ENCODE measurements at regions not wholly inside any gene's neighbourhood (a gene's known extent, or its start where the extent isn't known, plus 50 kb on each side); places are given as distances from the start of the nearest gene placed in this dataset.

GRCh38 chr11:28442131-28442530, 333.9 kb downstream of the METTL15 start:
- no peaks in the 10 kb centered on the region for H3K36me3 ChIP-seq (ENCODE audit: insufficient read depth, low read length)
- no peak overlapping the region for H3K9ac ChIP-seq (ENCODE audit: insufficient read length)
- no peak for DNase-seq (ENCODE audit: low read depth, low spot score)
- H3K27ac ChIP-seq, result no peak overlapping the region
- H3K4me3 ChIP-seq, result no peak overlapping the region
- no peaks in the 10 kb centered on the region for H3K9me3 ChIP-seq (ENCODE audit: low read depth, low read length)
- TF ChIP-seq EZH2 (IDR thresholded peaks at IDR 0.05) (no peak), FOXP2 (optimal IDR thresholded peaks at IDR 0.05; ENCODE audit: control extremely low read depth, extremely low read length, insufficient read depth) (no peak), POLR2AphosphoS5 (IDR thresholded peaks at IDR 0.05; ENCODE audit: borderline replicate concordance, low read depth, low read length) (no peak)

- no peak overlapping the region for H3K9ac ChIP-seq (ENCODE audit: insufficient read length)
- H3K27ac ChIP-seq, result no peak overlapping the region
- H3K4me3 ChIP-seq, result no peak overlapping the region
- H3K9me3 ChIP-seq (ENCODE audit: low read depth, low read length), result no peaks in the 10 kb centered on the region
- DNase-seq (ENCODE audit: low read depth, low spot score), result no peak
- H3K36me3 ChIP-seq (ENCODE audit: insufficient read depth, low read length), result no peaks in the 10 kb centered on the region
- no peak for TF ChIP-seq FOXP2 (optimal IDR thresholded peaks at IDR 0.05; ENCODE audit: control extremely low read depth, extremely low read length, insufficient read depth)
- no peak for TF ChIP-seq POLR2AphosphoS5 (IDR thresholded peaks at IDR 0.05; ENCODE audit: borderline replicate concordance, low read depth, low read length)
- TF ChIP-seq EZH2 (IDR thresholded peaks at IDR 0.05), result no peak
These were observed 331.2 kb downstream of the METTL15 start for GRCh38 chr11:28439403-28439802.

- Histone ChIP-seq H3K4me3 (no peak overlapping the region), H3K36me3 (ENCODE audit: insufficient read depth, low read length) (no peaks in the 10 kb centered on the region), H3K27ac (no peak overlapping the region), H3K9ac (ENCODE audit: insufficient read length) (no peak overlapping the region), H3K9me3 (ENCODE audit: low read depth, low read length) (no peaks in the 10 kb centered on the region)
- no peak for TF ChIP-seq POLR2AphosphoS5 (IDR thresholded peaks at IDR 0.05; ENCODE audit: borderline replicate concordance, low read depth, low read length)
- TF ChIP-seq EZH2 (IDR thresholded peaks at IDR 0.05), result no peak
- no peak for TF ChIP-seq FOXP2 (optimal IDR thresholded peaks at IDR 0.05; ENCODE audit: control extremely low read depth, extremely low read length, insufficient read depth)
- DNase-seq (ENCODE audit: low read depth, low spot score), result no peak
These were observed 311.9 kb downstream of the METTL15 start for GRCh38 chr11:28420099-28420498.

DNA sequence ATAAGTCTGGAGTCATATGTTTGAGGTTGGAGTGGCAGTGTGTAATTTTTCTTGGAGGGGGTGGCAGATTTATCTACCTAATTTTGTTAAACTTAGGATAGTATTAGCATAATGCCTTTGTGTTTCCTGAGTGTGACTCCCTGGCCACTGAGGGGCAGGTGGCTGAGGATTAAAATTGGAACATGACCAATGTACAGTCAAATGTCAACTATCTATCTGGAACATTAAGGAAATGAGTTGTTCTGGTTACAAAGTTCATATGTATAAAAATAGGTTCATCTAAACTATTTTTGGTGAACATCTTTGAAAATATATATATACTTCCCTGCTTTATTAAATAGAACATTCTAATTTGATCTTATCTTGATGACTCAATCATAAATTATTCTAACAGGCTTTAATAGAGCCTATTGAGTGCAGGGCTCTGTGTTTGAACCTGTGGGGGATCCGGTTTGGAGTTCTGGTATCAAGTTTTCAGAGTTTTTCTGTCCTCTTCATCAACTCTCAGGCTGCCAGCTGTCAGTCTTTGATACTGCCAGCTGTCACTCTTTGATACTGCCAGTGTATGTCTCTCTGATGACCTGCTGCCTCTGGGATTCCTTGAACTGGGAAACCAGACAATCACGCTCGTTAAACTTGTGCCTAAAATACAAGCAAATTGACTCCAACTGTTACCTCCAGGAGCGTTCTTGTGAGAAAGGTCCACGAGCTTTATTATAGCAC, 309.6 kb downstream of the METTL15 start:
- no peak overlapping the region for H3K27ac ChIP-seq
- H3K36me3 ChIP-seq (ENCODE audit: insufficient read depth, low read length), result no peaks in the 10 kb centered on the region
- no peaks in the 10 kb centered on the region for H3K9me3 ChIP-seq (ENCODE audit: low read depth, low read length)
- no peak overlapping the region for H3K9ac ChIP-seq (ENCODE audit: insufficient read length)
- TF ChIP-seq FOXP2 (optimal IDR thresholded peaks at IDR 0.05; ENCODE audit: control extremely low read depth, extremely low read length, insufficient read depth) (no peak), POLR2AphosphoS5 (IDR thresholded peaks at IDR 0.05; ENCODE audit: borderline replicate concordance, low read depth, low read length) (no peak), EZH2 (IDR thresholded peaks at IDR 0.05) (no peak)
- H3K4me3 ChIP-seq, result no peak overlapping the region
- DNase-seq (ENCODE audit: low read depth, low spot score), result no peak

- no peak for DNase-seq (ENCODE audit: low read depth, low spot score)
- H3K9me3 ChIP-seq (ENCODE audit: low read depth, low read length), result no peaks in the 10 kb centered on the region
- H3K4me3 ChIP-seq, result no peak overlapping the region
- no peak overlapping the region for H3K27ac ChIP-seq
- H3K9ac ChIP-seq (ENCODE audit: insufficient read length), result no peak overlapping the region
- no peaks in the 10 kb centered on the region for H3K36me3 ChIP-seq (ENCODE audit: insufficient read depth, low read length)
- TF ChIP-seq POLR2AphosphoS5 (IDR thresholded peaks at IDR 0.05; ENCODE audit: borderline replicate concordance, low read depth, low read length) (no peak), EZH2 (IDR thresholded peaks at IDR 0.05) (no peak), FOXP2 (optimal IDR thresholded peaks at IDR 0.05; ENCODE audit: control extremely low read depth, extremely low read length, insufficient read depth) (no peak)
These were observed 303.8 kb downstream of the METTL15 start for GRCh38 chr11:28412029-28412428.

DNA sequence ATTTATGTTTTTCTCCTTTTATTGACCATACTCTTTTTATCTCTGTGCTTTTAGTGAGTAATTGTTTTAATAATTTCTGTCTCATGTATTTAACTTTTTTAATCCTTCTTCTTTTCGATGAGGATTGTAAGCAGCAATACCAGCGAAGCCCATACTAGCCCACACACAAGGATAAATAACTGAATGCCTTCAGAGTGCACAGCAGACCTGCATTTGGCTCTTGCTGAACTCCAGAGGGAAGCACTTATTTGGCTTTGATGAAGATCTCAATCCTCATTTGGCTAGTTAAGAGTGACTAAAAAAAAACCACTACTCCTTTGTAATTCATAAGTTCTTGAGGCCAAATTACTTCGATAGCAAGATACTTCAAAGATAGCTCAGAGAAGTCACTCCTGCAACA, 293.3 kb downstream of the METTL15 start:
- no peak overlapping the region for H3K4me3 ChIP-seq
- no peak overlapping the region for H3K9ac ChIP-seq (ENCODE audit: insufficient read length)
- no peaks in the 10 kb centered on the region for H3K36me3 ChIP-seq (ENCODE audit: insufficient read depth, low read length)
- TF ChIP-seq EZH2 (IDR thresholded peaks at IDR 0.05) (no peak), FOXP2 (optimal IDR thresholded peaks at IDR 0.05; ENCODE audit: control extremely low read depth, extremely low read length, insufficient read depth) (no peak), POLR2AphosphoS5 (IDR thresholded peaks at IDR 0.05; ENCODE audit: borderline replicate concordance, low read depth, low read length) (no peak)
- no peak overlapping the region for H3K27ac ChIP-seq
- no peak for DNase-seq (ENCODE audit: low read depth, low spot score)
- H3K9me3 ChIP-seq (ENCODE audit: low read depth, low read length), result no peaks in the 10 kb centered on the region

DNA sequence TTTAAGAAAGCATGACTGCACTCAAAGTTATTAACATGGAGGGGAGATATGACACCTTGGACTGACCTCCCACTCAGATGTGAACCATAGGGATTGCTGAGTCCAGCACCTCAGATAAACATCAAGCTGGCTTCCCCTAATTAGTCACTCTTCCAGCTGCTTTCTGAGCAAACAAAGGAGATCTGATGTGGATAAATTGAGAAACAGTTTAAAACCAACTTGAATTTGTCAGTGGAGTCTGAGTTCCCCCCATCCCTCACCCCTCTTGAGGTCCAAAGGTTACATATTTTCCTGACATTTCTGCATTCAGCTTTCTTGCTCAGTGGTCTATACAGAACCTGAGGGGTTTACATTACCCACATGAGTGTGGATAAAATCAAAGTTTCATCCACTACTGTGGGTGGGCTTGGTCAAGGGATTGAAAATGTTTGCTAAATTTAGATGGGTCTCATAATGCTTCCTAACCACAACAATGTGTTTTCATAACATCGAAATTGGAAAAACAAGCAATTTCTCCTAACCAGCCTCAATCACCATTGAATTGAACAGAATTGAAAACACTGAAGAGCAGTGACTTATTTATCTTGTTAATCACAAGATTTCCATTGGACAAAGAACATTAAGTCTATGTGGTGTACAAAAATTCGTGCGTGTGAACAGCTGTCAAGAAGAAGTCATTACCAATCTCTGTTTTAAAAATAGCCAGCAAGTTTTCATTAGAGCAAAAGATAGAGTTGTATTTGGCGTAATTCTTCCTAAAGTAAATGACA, 292.3 kb downstream of the METTL15 start:
- DNase-seq (ENCODE audit: low read depth, low spot score), result no peak
- no peak overlapping the region for H3K27ac ChIP-seq
- TF ChIP-seq FOXP2 (optimal IDR thresholded peaks at IDR 0.05; ENCODE audit: control extremely low read depth, extremely low read length, insufficient read depth) (no peak), POLR2AphosphoS5 (IDR thresholded peaks at IDR 0.05; ENCODE audit: borderline replicate concordance, low read depth, low read length) (no peak), EZH2 (IDR thresholded peaks at IDR 0.05) (no peak)
- no peaks in the 10 kb centered on the region for H3K36me3 ChIP-seq (ENCODE audit: insufficient read depth, low read length)
- H3K4me3 ChIP-seq, result no peak overlapping the region
- no peak overlapping the region for H3K9ac ChIP-seq (ENCODE audit: insufficient read length)
- no peaks in the 10 kb centered on the region for H3K9me3 ChIP-seq (ENCODE audit: low read depth, low read length)

DNA sequence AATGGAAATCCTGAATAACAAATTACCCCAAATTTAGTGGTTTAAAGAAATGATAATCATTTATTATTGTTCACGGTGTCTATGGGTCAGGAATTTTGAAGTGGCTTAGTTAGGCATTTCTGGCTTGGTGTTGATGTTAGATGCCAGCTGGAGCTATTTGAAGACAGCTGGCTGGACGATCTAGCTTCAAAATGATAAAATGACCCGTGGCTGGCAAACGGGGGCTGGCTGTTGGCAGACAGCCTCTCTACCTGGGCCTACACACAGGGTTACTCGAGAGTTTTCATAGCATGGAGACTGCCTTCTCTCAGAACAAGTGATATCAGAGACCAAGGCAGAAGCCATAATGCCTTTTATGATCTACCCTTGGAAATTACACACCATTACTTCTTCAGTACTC, 285.2 kb downstream of the METTL15 start:
- Histone ChIP-seq H3K9me3 (ENCODE audit: low read depth, low read length) (no peaks in the 10 kb centered on the region), H3K27ac (no peak overlapping the region), H3K4me3 (no peak overlapping the region), H3K9ac (ENCODE audit: insufficient read length) (no peak overlapping the region), H3K36me3 (ENCODE audit: insufficient read depth, low read length) (no peaks in the 10 kb centered on the region)
- DNase-seq (ENCODE audit: low read depth, low spot score), result no peak
- TF ChIP-seq EZH2 (IDR thresholded peaks at IDR 0.05), result no peak
- TF ChIP-seq POLR2AphosphoS5 (IDR thresholded peaks at IDR 0.05; ENCODE audit: borderline replicate concordance, low read depth, low read length), result no peak
- no peak for TF ChIP-seq FOXP2 (optimal IDR thresholded peaks at IDR 0.05; ENCODE audit: control extremely low read depth, extremely low read length, insufficient read depth)
